Right lobe of liver (tissue), 6 donors: ENCODE measurements at regions not wholly inside any gene's neighbourhood (a gene's known extent, or its start where the extent isn't known, plus 50 kb on each side); places are given as distances from the start of the nearest gene placed in this dataset.

ENCODE experiments used
- ATAC-seq, 4 donors: fragments of 200-7000 bp; cut with Tn5 transposase; one replicate each; pipeline ENCODE4 v1.9.1; 2020; ENCODE audit warnings: mild to moderate bottlenecking in 4 of 4, moderate library complexity in 4 of 4
- DNase-seq, 3 donors: peaks; one replicate each; pipeline ENCODE4 v3.0.0-alpha.2; 2020
- H3K27ac ChIP-seq, 3 donors: fragments of 200-600 bp; one replicate each; pipeline ENCODE4 v1.8.0; 2022
- H3K27me3 ChIP-seq, 2 donors: fragments of 200-600 bp; one replicate each; pipeline ENCODE4 v1.8.0; 2022
- H3K36me3 ChIP-seq, 4 donors: fragments of 200-600 bp; sonication (generic) in 1 of 4; one replicate each; pipeline versions ENCODE4 v1.5.1 to v1.8.0; 2017 to 2022; ENCODE audit warnings: control low read depth in 1 of 4
- H3K4me1 ChIP-seq, 4 donors: fragments of 200-600 bp; sonication (generic) in 1 of 4; one replicate each; pipeline versions ENCODE4 v1.5.1 to v1.8.0; 2017 to 2022; ENCODE audit warnings: control low read depth in 1 of 4
- H3K4me3 ChIP-seq, 3 donors: fragments of 200-600 bp; one replicate each; pipeline ENCODE4 v1.8.0; 2022
- H3K9me3 ChIP-seq, 4 donors: fragments of 200-600 bp; sonication (generic) in 1 of 4; one replicate each; pipeline versions ENCODE4 v1.5.1 to v1.8.0; 2017 to 2022; ENCODE audit warnings: control low read depth in 1 of 4
- POLR2A ChIP-seq: fragments of 450-650 bp; IDR thresholded peaks from one replicate; pipeline ENCODE4 v1.6.1; 2017; ENCODE audit warnings: antibody characterized with exemption, mild to moderate bottlenecking
- WGBS: methylation state at CpG from one replicate; pipeline ENCODE4 v1.1.6; 2018; ENCODE audit warnings: low coverage, low lambda C conversion rate; ENCODE audit not compliant: insufficient coverage; ENCODE audit errors: missing lambda C conversion rate; 5-methylcytosine and 5-hydroxymethylcytosine counted together
- intact Hi-C, 2 donors: fragments of 100-400 bp; cut with DNase I; formaldehyde crosslinking; loops; one replicate each; pipeline versions ENCODE4 v1.11.2 to v1.14.1; 2022
- TF ChIP-seq, protein P1 (sequence below), 4 donors: fragments of 200-600 bp in 3 of 4; fragments of 450-650 bp in 1 of 4; IDR thresholded peaks; one replicate each; pipeline versions ENCODE4 v1.5.1 to v1.8.0; 2016 to 2022; ENCODE audit warnings: antibody characterized with exemption in 4 of 4, mild to moderate bottlenecking in 2 of 4
- donor health status: DM: no; HTN: yes; CAD: no.
- donor health status: DM: no; HTN: no; CAD: no.
- donor health status: DM: no; HTN: no; CAD: no.
- donor health status: DM: no; HTN: yes; CAD: no.
- donor health status: DM: no; HTN: yes; CAD: no.

GRCh38 chr7:33701927-33702326 lies 203.4 kb upstream of the BMPER start:
- no peaks in the 10 kb centered on the region for H3K27me3 ChIP-seq
- peaks cover 0 to 5% (median 0%) of the 10 kb centered on the region in 4 donors for H3K9me3 ChIP-seq
- 63% methylated on average over 2 of the region's 2 CpGs for WGBS
- ATAC-seq (no peak), DNase-seq (no peak)
- H3K36me3 ChIP-seq = no peaks in the 10 kb centered on the region
- intact Hi-C loops = no loop called here
- no peak overlapping the region for H3K4me3 ChIP-seq
- H3K27ac ChIP-seq = no peak overlapping the region
- TF ChIP-seq, protein P1, sequence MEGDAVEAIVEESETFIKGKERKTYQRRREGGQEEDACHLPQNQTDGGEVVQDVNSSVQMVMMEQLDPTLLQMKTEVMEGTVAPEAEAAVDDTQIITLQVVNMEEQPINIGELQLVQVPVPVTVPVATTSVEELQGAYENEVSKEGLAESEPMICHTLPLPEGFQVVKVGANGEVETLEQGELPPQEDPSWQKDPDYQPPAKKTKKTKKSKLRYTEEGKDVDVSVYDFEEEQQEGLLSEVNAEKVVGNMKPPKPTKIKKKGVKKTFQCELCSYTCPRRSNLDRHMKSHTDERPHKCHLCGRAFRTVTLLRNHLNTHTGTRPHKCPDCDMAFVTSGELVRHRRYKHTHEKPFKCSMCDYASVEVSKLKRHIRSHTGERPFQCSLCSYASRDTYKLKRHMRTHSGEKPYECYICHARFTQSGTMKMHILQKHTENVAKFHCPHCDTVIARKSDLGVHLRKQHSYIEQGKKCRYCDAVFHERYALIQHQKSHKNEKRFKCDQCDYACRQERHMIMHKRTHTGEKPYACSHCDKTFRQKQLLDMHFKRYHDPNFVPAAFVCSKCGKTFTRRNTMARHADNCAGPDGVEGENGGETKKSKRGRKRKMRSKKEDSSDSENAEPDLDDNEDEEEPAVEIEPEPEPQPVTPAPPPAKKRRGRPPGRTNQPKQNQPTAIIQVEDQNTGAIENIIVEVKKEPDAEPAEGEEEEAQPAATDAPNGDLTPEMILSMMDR (IDR thresholded peaks at IDR 0.05) = no peak
- no peak for TF ChIP-seq POLR2A
- H3K4me1 ChIP-seq = no peaks in the 10 kb centered on the region

- Histone ChIP-seq H3K4me1 (no peaks in the 10 kb centered on the region), H3K36me3 (no peaks in the 10 kb centered on the region), H3K27me3 (no peaks in the 10 kb centered on the region), H3K27ac (no peak overlapping the region), H3K4me3 (no peak overlapping the region), H3K9me3 (peaks cover 0 to 5% (median 0%) of the 10 kb centered on the region in 4 donors)
- intact Hi-C loops = no loop called here
- TF ChIP-seq, protein P1 (IDR thresholded peaks at IDR 0.05) = no peak
- TF ChIP-seq POLR2A = no peak
- DNase-seq (no peak), ATAC-seq (no peak)
- WGBS = 70% methylated on average over 1 of the region's 3 CpGs
Observed at GRCh38 chr7:33702514-33703054, 202.8 kb upstream of the BMPER start.

- intact Hi-C loops = no loop called here
- Histone ChIP-seq H3K36me3 (no peaks in the 10 kb centered on the region), H3K4me1 (no peaks in the 10 kb centered on the region), H3K9me3 (peaks cover 0 to under 1% (median 0%) of the 10 kb centered on the region in 4 donors), H3K27ac (no peak overlapping the region), H3K4me3 (no peak overlapping the region), H3K27me3 (no peaks in the 10 kb centered on the region)
- DNase-seq = no peak
- peak in 3 of 4 donors; percentile 30 to 69 (median 48) for ATAC-seq
- TF ChIP-seq, protein P1 (IDR thresholded peaks at IDR 0.05) = no peak
- TF ChIP-seq POLR2A = no peak
- WGBS = 84% methylated on average over 5 of the region's 5 CpGs
Observed at GRCh38 chr7:33705333-33705833, 200.0 kb upstream of the BMPER start.

- DNase-seq (no peak), ATAC-seq (no peak)
- H3K36me3 ChIP-seq = no peaks in the 10 kb centered on the region
- no peak overlapping the region for H3K27ac ChIP-seq
- peaks cover 0 to under 1% (median 0%) of the 10 kb centered on the region in 4 donors for H3K4me1 ChIP-seq
- no peaks in the 10 kb centered on the region for H3K9me3 ChIP-seq
- WGBS = 78% methylated on average over 2 of the region's 2 CpGs
- intact Hi-C loops = no loop called here
- no peak overlapping the region for H3K4me3 ChIP-seq
- H3K27me3 ChIP-seq = no peaks in the 10 kb centered on the region
- TF ChIP-seq, protein P1 (IDR thresholded peaks at IDR 0.05) = no peak
- TF ChIP-seq POLR2A = no peak
Observed at GRCh38 chr7:33706186-33706585, 199.2 kb upstream of the BMPER start.
